K562 (cell line): ENCODE measurements at regions not wholly inside any gene's neighbourhood (a gene's known extent, or its start where the extent isn't known, plus 50 kb on each side); places are given as distances from the start of the nearest gene placed in this dataset.

ENCODE experiments used
- ATAC-seq: fragments of 200-7000 bp; cut with Tn5 transposase; 3 replicates; pipeline ENCODE4 v1.9.1; 2020; ENCODE audit warnings: moderate library complexity
- BruUV-seq: library from RNA; stranded (reverse); fragments of 400-500 nt; replicated peaks from 2 replicates; lab custom pipeline; 2021; lab: Mats Ljungman, UMichigan
- CTCF ChIA-PET: fragments of 300-600 bp; formaldehyde crosslinking; extraction: SDS; loops from one replicate; lab custom pipeline; 2021; ENCODE audit warnings: low intra/inter-chr PET ratio; lab: Yijun Ruan, JAX
- POLR2A ChIA-PET: fragments of 300-600, 350-650 bp; sonication (Branson Sonifier 250); formaldehyde crosslinking; extraction: SDS; loops from one replicate; lab custom pipeline; 2021; ENCODE audit warnings: antibody characterized with exemption, inconsistent platforms; lab: Yijun Ruan, JAX
- DNase-seq, 4 experiments: peaks; one replicate each; pipeline versions ENCODE4 v3.0.0 to v3.0.0-alpha.2; 2011 to 2018; ENCODE audit warnings: low spot score in 3 of 4, mixed read lengths in 3 of 4; ENCODE audit errors: extremely low read depth in 1 of 4
- FAIRE-seq: peaks from 2 replicates; lab custom pipeline; 2011; peaks lifted over from hg19 to GRCh38; lab: Jason Lieb, UNC
- H2AFZ ChIP-seq: 2 replicates; pipeline ENCODE4 v1.6.0; 2011; ENCODE audit warnings: low read depth, low read length, control low read depth, inconsistent platforms
- H3K27ac ChIP-seq: fragments of 200-600 bp; 3 replicates; pipeline ENCODE4 v1.8.0; 2011; ENCODE audit warnings: low read depth, mild to moderate bottlenecking, control low read depth, inconsistent platforms, low read length, moderate library complexity, mixed read lengths; ENCODE audit errors: extremely low read depth
- H3K27me3 ChIP-seq, 2 experiments: fragments of 300-600 bp in 1 of 2; 2 replicates in 1 of 2; 3 replicates in 1 of 2; pipeline versions ENCODE4 v1.6.0 to v1.8.0; 2011; ENCODE audit warnings: inconsistent platforms in 2 of 2, low read length in 2 of 2, mild to moderate bottlenecking in 1 of 2, mixed read lengths in 1 of 2, moderate library complexity in 1 of 2; ENCODE audit not compliant: control insufficient read depth in 2 of 2, insufficient read depth in 2 of 2
- H3K36me3 ChIP-seq: fragments of 300-600 bp; 3 replicates; pipeline ENCODE4 v1.8.0; 2011; ENCODE audit warnings: mild to moderate bottlenecking, low read length, inconsistent platforms; ENCODE audit not compliant: control insufficient read depth, insufficient read depth
- H3K4me1 ChIP-seq, 2 experiments: fragments of 200-600 bp in 1 of 2; replicated peaks in 1 of 2; 2 replicates in 1 of 2; 3 replicates in 1 of 2; pipeline versions ENCODE4 v1.5.1 to v1.8.0; 2011; ENCODE audit warnings: inconsistent platforms in 2 of 2, low read length in 2 of 2, mild to moderate bottlenecking in 1 of 2, mixed read lengths in 1 of 2, moderate library complexity in 1 of 2; ENCODE audit not compliant: control insufficient read depth in 2 of 2, insufficient read depth in 2 of 2
- H3K4me2 ChIP-seq: 2 replicates; pipeline ENCODE4 v1.6.1; 2011; ENCODE audit warnings: low read length, control low read depth, inconsistent platforms, mixed read lengths; ENCODE audit not compliant: insufficient read depth
- H3K4me3 ChIP-seq: fragments of 200-600 bp; sonication (generic), shearing (Covaris generic); 2 replicates; pipeline ENCODE4 v1.5.1; 2016; ENCODE audit warnings: control low read depth, inconsistent platforms
- H3K79me2 ChIP-seq: fragments of 200-600 bp; 3 replicates; pipeline ENCODE4 v1.8.0; 2011; ENCODE audit warnings: low read length, inconsistent platforms; ENCODE audit not compliant: control insufficient read depth, insufficient read depth
- H3K9ac ChIP-seq, 2 experiments: 2 replicates each; pipeline versions ENCODE4 v1.6.0 to v1.6.1; 2011; ENCODE audit warnings: low read depth in 2 of 2, low read length in 2 of 2, control low read depth in 1 of 2, inconsistent platforms in 1 of 2, mild to moderate bottlenecking in 1 of 2, mixed read lengths in 1 of 2; ENCODE audit not compliant: insufficient read depth in 1 of 2
- H3K9me1 ChIP-seq: one replicate; pipeline ENCODE4 v1.6.0; 2011; ENCODE audit warnings: inconsistent platforms, mild to moderate bottlenecking, low read length, moderate library complexity; ENCODE audit not compliant: control insufficient read depth, insufficient read depth
- H3K9me3 ChIP-seq: replicated peaks from 2 replicates; pipeline ENCODE4 v1.5.1; 2011; ENCODE audit warnings: low read depth, low read length, inconsistent platforms; ENCODE audit not compliant: control insufficient read depth, insufficient read depth
- H4K20me1 ChIP-seq: replicated peaks from 2 replicates; pipeline ENCODE4 v1.6.1; 2011; ENCODE audit warnings: low read length, inconsistent platforms, mixed read lengths; ENCODE audit not compliant: control insufficient read depth, insufficient read depth
- ARNT ChIP-seq, 2 experiments: fragments of 450-650 bp; IDR thresholded peaks; 2 replicates each; pipeline ENCODE4 v1.6.1; 2016; ENCODE audit warnings: mild to moderate bottlenecking in 1 of 2
- HOXB6 ChIP-seq: fragments of 250-450 bp; sonication (Bioruptor Pico); IDR thresholded peaks from 2 replicates; pipeline ENCODE4 v1.5.1; 2022; ENCODE audit warnings: mild to moderate bottlenecking, borderline replicate concordance
- LCOR ChIP-seq: sonication (generic); formaldehyde crosslinking; IDR thresholded peaks from 2 replicates; pipeline ENCODE4 v1.8.0; 2022; ENCODE audit warnings: mild to moderate bottlenecking, missing genetic modification reagents
- NCOA4 ChIP-seq: fragments of 450-650 bp; IDR thresholded peaks from 2 replicates; pipeline ENCODE4 v1.6.1; 2018; ENCODE audit warnings: mild to moderate bottlenecking; ENCODE audit not compliant: partially characterized antibody
- NR2C1 ChIP-seq, 2 experiments: fragments of 450-650 bp; IDR thresholded peaks; 2 replicates each; pipeline ENCODE4 v1.6.1; 2017; ENCODE audit warnings: mild to moderate bottlenecking in 2 of 2, antibody characterized with exemption in 1 of 2, inconsistent platforms in 1 of 2, missing compliant biosample characterization in 1 of 2, missing genetic modification characterization in 1 of 2
- POLR2AphosphoS5 ChIP-seq: IDR thresholded peaks from 2 replicates; pipeline ENCODE4 v1.6.1; 2011; ENCODE audit warnings: mild to moderate bottlenecking, low read depth, low read length, moderate library complexity; ENCODE audit not compliant: control insufficient read depth, insufficient read depth
- ZBTB40 ChIP-seq, 2 experiments: fragments of 450-650 bp in 1 of 2; sonication (generic) in 1 of 2; formaldehyde crosslinking in 1 of 2; IDR thresholded peaks; 2 replicates each; pipeline versions ENCODE4 v1.7.1 to v1.9.0; 2016 to 2022; ENCODE audit warnings: inconsistent platforms in 1 of 2, mild to moderate bottlenecking in 1 of 2, missing genetic modification reagents in 1 of 2
- ZNF316 ChIP-seq: fragments of 450-650 bp; IDR thresholded peaks from 2 replicates; pipeline ENCODE4 v1.6.1; 2016
- ZNF668 ChIP-seq: fragments of 250-450 bp; sonication (Bioruptor Pico); IDR thresholded peaks from 2 replicates; pipeline ENCODE4 v1.8.0; 2022; ENCODE audit warnings: mild to moderate bottlenecking, inconsistent platforms
- WGBS: fragments of 100-300 bp; shearing (Covaris generic); methylation state at CpG from one replicate; pipeline ENCODE4 v1.1.6; 2016; ENCODE audit warnings: low coverage, mixed read lengths; ENCODE audit not compliant: insufficient coverage; ENCODE audit errors: missing lambda C conversion rate; 5-methylcytosine and 5-hydroxymethylcytosine counted together
- in situ Hi-C: fragments of 300-500 bp; cut with MboI; formaldehyde crosslinking; loops from 4 replicates; pipeline ENCODE4 v1.15.0; 2018; ENCODE audit warnings: inconsistent platforms, mixed read lengths
- intact Hi-C: fragments of 100-400 bp; cut with micrococcal nuclease; formaldehyde crosslinking; loops from 2 replicates; pipeline ENCODE4 v1.14.2; 2022
- TF ChIP-seq, protein P1 (sequence below), 2 experiments: IDR thresholded peaks; 2 replicates each; pipeline ENCODE4 v1.6.1; 2012; ENCODE audit warnings: improper control_type of control experiment in 2 of 2, low read depth in 2 of 2, low read length in 2 of 2, borderline replicate concordance in 1 of 2

GRCh38 chr6:2439082-2439481 lies 193.7 kb upstream of the GMDS start:
- WGBS = 0% methylated on average over 2 of the region's 2 CpGs
- no peaks in the 10 kb centered on the region for H3K9me3 ChIP-seq
- no TSS peak for BruUV-seq
- CTCF ChIA-PET = no interaction called here
- ATAC-seq = no peak
- H3K4me2 ChIP-seq = no peak overlapping the region
- no peak for DNase-seq
- no peaks in the 10 kb centered on the region for H3K9me1 ChIP-seq
- no peaks in the 10 kb centered on the region for H3K79me2 ChIP-seq
- H3K27ac ChIP-seq = no peak overlapping the region
- no peak overlapping the region for H2AFZ ChIP-seq
- no peaks in the 10 kb centered on the region for H3K4me1 ChIP-seq
- peaks cover 36 to 41% of the 10 kb centered on the region in 2 experiments for H3K27me3 ChIP-seq
- no peaks in the 10 kb centered on the region for H3K36me3 ChIP-seq
- in situ Hi-C loops = no loop called here
- no peak overlapping the region for H3K4me3 ChIP-seq
- H3K9ac ChIP-seq = no peak overlapping the region
- intact Hi-C loops = no loop called here
- H4K20me1 ChIP-seq = no peaks in the 10 kb centered on the region
- FAIRE-seq = no peak
- POLR2A ChIA-PET = no interaction called here
- no peak for TF ChIP-seq LCOR (CRISPR knock-in tag)
- no peak for TF ChIP-seq NR2C1 (IDR thresholded peaks at IDR 0.05)
- no peak for TF ChIP-seq NR2C1 (tag; IDR thresholded peaks at IDR 0.05)
- no peak for TF ChIP-seq ARNT (IDR thresholded peaks at IDR 0.05)
- TF ChIP-seq ZBTB40 (IDR thresholded peaks at IDR 0.05) = no peak
- TF ChIP-seq ZBTB40 (CRISPR knock-in tag; IDR thresholded peaks at IDR 0.05) = no peak
- TF ChIP-seq, protein P1, sequence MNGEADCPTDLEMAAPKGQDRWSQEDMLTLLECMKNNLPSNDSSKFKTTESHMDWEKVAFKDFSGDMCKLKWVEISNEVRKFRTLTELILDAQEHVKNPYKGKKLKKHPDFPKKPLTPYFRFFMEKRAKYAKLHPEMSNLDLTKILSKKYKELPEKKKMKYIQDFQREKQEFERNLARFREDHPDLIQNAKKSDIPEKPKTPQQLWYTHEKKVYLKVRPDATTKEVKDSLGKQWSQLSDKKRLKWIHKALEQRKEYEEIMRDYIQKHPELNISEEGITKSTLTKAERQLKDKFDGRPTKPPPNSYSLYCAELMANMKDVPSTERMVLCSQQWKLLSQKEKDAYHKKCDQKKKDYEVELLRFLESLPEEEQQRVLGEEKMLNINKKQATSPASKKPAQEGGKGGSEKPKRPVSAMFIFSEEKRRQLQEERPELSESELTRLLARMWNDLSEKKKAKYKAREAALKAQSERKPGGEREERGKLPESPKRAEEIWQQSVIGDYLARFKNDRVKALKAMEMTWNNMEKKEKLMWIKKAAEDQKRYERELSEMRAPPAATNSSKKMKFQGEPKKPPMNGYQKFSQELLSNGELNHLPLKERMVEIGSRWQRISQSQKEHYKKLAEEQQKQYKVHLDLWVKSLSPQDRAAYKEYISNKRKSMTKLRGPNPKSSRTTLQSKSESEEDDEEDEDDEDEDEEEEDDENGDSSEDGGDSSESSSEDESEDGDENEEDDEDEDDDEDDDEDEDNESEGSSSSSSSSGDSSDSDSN (IDR thresholded peaks at IDR 0.05; ENCODE audit: borderline replicate concordance in 1 of 2, low read depth in 2 of 2, low read length in 2 of 2) = no peak
- no peak for TF ChIP-seq HOXB6
- TF ChIP-seq NCOA4 = no peak
- TF ChIP-seq POLR2AphosphoS5 = no peak
- TF ChIP-seq ZNF316 = no peak
- TF ChIP-seq ZNF668 (CRISPR knock-in tag) = no peak
